ENCODE measurements at regions not wholly inside any gene's neighbourhood (a gene's known extent, or its start where the extent isn't known, plus 50 kb on each side); places are given as distances from the start of the nearest gene placed in this dataset.

DNA sequence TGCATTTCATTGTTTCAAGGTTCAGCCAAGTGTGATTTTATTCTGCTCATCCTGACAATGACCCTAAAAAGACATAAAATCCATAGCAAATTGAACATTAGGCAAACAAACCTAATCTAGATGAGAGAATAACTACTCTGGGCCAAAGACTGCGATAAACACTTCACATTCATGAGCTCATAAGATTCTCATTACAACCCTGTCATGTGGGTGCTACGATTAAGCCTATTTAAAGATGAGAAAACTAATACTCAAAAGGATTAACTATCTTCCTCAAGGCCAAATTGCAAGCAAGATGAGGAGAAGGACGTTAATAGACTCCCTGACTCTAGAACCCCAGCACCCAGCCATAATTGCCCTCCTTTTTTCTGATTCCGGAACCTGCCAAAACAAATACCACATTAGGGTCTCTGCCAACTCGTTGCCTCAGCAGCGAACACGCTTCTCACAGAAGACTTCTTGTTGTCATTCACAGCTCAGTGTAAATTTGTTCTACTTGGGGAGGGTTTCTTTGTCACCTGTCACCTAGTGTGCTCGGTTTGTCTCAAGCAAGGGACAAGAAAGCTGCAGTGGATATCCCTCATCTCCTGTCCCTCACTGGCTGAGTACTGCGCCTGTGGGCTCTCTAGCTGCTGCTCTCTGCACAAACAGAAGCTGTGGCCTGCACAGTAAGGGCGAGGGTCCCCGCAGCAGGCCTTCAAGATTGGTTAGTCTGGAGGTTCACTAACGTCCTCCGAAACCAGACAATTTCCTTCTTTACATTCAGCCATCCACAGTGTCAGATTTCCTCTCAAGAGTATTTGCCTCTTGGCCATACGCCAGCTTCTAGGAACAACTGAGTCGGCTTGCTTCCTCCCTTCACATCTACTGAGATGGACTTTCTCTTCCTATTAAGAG lies 200.0 kb upstream of the UBE2E2 start:
- Mint-ChIP-seq H3K36me3 (no peaks in the 10 kb centered on the region), H3K4me3 (no peak overlapping the region), H3K27ac (no peak overlapping the region), H3K4me1 (no peaks in the 10 kb centered on the region), H3K9me3 (no peaks in the 10 kb centered on the region)
- DNase-seq (ENCODE audit: low spot score in 2 of 2) (no peak), ATAC-seq (no peak)

DNA sequence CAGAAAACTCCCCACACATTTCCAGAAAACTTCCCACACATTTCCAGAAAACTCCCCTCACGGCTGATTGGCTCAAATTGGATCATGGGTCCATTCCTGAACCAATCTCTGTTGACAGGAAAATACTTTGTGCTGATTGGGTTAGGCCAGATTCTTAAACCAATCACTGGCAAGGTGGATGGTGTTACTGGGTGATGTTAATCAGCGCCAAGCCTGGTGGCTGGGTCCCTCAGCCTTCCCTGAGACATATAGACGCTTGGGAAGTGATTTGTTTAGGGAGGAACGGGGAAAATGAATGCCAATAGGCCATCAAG lies 199.4 kb upstream of the UBE2E2 start:
- DNase-seq (ENCODE audit: low spot score in 2 of 2) = no peak
- Mint-ChIP-seq H3K36me3 (no peaks in the 10 kb centered on the region), H3K4me1 (no peaks in the 10 kb centered on the region), H3K4me3 (no peak overlapping the region), H3K27ac (no peak overlapping the region), H3K9me3 (no peaks in the 10 kb centered on the region)
- no peak for ATAC-seq

DNA sequence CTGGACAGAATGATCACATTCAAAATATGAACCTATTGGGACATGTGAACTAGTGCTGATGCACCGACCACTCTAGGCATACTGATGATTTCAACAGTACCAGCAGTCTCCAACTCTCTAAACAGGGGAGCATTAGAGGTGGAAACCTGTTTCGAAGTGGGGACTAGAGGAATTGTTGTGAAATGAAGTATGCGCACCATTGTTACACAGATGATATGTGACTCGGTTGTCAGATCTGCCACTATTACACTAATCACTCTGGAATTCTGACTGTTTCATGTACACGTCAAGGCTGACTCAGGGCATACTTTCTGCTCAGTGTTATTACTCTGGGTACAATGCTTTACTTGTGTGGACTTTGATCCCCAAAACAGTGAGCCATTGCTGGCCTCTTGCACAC lies 198.2 kb upstream of the UBE2E2 start:
- no peak for DNase-seq (ENCODE audit: low spot score in 2 of 2)
- Mint-ChIP-seq H3K4me3 (no peak overlapping the region), H3K4me1 (no peaks in the 10 kb centered on the region), H3K9me3 (peaks cover under 1% of the 10 kb centered on the region), H3K27ac (no peak overlapping the region), H3K36me3 (no peaks in the 10 kb centered on the region)
- no peak for ATAC-seq

DNA sequence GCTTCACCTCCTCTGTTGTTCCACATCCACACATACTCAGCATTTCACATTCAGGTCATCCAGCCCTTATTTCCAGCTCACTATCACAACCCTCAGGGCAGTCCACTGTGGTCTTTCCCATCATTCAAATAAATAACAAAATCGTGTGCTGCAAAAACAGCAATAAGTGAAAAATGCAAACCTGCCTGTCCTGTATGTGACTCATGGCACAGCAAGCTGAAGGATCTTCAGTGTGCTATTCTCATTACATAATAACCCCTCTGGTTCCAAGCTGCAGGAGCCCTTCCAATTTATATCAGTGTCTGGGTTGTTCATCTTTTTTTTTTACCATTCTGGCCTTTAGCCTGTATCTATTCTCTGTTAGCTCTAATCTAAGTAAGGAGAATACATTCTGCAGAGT lies 185.3 kb upstream of the UBE2E2 start:
- ATAC-seq = no peak
- DNase-seq (ENCODE audit: low spot score in 2 of 2) = no peak
- no peak overlapping the region for H3K27ac Mint-ChIP-seq
- H3K4me3 Mint-ChIP-seq = no peak overlapping the region
- H3K4me1 Mint-ChIP-seq = no peaks in the 10 kb centered on the region
- H3K9me3 Mint-ChIP-seq = peaks cover 26% of the 10 kb centered on the region
- no peaks in the 10 kb centered on the region for H3K36me3 Mint-ChIP-seq

DNA sequence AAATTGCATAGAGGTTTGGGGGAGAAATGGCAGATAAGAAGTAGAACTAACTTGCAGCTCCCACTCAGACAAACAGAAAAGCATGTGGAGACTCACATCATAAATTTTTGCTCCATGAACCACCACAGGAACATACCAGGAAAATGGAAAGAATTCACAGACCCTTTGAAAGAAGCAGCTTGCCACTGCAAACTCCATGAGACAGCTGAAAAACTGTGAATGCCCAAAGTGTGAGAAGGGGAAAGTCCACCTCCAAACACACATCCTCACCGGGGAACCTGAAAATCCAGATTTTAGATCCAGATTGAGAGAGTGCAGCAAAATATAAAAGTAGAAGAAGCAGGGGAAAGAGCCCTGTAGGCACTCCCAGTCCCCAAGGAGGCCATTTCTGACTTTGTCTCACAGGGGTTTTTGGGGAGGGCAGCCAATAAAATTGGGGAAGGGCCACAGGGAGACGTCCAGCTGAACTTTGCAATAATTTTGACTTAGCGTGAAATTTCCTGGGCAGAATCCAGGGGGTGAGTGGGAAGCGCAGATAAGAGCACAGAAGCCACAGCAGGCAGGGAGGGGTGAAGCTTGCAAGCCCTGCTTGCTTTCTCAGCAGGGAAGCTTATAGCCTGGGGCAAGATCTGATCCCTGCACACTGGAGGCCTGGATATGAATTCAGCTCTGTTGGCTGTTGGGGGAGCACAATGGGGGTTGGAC lies 183.4 kb upstream of the UBE2E2 start:
- H3K36me3 Mint-ChIP-seq = no peaks in the 10 kb centered on the region
- no peak for ATAC-seq
- H3K9me3 Mint-ChIP-seq = peaks cover 26% of the 10 kb centered on the region

DNA sequence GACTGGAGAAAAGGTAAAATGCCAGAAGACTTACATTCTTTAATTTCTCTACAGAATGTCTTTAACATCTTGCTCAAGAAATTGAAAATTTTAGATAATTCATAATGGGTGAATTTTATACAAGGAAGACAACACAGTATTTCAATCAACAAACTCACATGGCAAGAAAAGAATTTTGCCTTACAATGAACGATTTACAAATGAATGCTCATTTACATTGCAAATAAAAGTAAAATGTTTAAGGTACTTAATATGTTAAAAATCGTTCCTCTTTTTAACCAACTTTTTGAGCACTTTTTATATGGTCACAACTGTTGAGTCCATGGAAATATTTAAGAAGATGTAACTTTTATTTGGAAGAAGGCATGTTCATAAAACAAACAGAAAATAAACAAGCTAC lies 174.8 kb upstream of the UBE2E2 start:
- ATAC-seq (no peak), DNase-seq (ENCODE audit: low spot score in 2 of 2) (no peak)
- H3K36me3 Mint-ChIP-seq = no peaks in the 10 kb centered on the region
- H3K27ac Mint-ChIP-seq = no peak overlapping the region
- H3K4me3 Mint-ChIP-seq = no peak overlapping the region
- H3K9me3 Mint-ChIP-seq = peaks cover 11% of the 10 kb centered on the region
- H3K4me1 Mint-ChIP-seq = no peaks in the 10 kb centered on the region

More for the DNA sequence above, 183.4 kb upstream of the UBE2E2 start:
- Mint-ChIP-seq H3K4me3 (no peak overlapping the region), H3K27ac (no peak overlapping the region), H3K4me1 (no peaks in the 10 kb centered on the region)
- no peak for DNase-seq (ENCODE audit: low spot score in 2 of 2)

DNA sequence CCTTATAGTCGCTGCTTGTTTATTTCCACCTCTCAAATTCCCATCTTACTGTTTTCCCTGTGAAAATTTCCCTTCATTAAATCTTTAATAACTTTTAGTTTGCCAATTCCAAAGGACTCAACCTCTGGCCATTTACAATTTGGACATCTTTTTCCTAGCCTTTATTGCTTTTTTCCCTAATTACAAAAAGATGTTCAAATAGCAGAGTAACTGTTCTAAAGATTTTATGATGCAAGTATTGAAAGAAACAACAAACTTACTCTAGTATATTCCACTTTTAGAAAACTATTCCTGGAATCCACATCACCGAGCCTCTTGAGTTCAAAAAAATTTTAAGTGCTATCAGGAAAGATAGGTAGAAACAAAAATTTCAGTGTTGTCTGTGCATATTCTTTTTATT lies 174.1 kb upstream of the UBE2E2 start:
- H3K36me3 Mint-ChIP-seq = no peaks in the 10 kb centered on the region
- DNase-seq (ENCODE audit: low spot score in 2 of 2) (no peak), ATAC-seq (no peak)
- H3K9me3 Mint-ChIP-seq = peaks cover 11% of the 10 kb centered on the region
- no peak overlapping the region for H3K4me3 Mint-ChIP-seq
- H3K27ac Mint-ChIP-seq = no peak overlapping the region
- no peaks in the 10 kb centered on the region for H3K4me1 Mint-ChIP-seq

DNA sequence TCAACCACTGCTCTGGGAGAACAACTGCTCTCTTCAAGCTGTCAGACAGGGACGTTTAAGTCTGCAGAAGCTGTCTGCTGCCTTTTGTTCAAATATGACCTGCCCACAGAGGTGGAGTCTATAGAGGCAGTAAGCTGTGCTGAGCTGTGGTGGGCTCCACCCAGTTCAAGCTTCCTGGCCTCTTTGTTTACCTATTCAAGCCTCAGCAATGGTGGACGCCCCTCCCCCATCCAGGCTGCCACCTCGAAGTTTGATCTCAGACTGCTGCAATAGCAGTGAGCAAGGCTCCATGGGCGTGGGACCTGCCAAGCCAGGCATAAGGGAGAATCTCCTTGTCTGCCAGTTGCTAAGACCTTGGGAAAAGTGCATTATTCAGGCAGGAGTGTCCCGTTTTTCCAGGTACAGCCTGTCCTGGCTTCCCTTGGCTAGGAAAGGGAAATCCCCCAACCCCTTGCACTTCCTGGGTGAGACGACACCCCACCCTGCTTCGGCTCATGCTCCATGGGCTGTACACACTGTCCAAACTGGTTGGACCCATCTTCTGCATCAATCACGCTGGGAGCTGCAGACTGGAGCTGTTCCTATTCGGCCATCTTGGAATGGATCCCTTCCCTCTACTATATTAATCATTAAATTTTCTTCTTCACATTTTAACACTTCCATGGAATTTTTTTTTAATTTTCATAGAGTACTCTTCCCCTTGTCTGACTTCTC lies 167.0 kb upstream of the UBE2E2 start:
- H3K4me3 Mint-ChIP-seq = no peak overlapping the region

DNA sequence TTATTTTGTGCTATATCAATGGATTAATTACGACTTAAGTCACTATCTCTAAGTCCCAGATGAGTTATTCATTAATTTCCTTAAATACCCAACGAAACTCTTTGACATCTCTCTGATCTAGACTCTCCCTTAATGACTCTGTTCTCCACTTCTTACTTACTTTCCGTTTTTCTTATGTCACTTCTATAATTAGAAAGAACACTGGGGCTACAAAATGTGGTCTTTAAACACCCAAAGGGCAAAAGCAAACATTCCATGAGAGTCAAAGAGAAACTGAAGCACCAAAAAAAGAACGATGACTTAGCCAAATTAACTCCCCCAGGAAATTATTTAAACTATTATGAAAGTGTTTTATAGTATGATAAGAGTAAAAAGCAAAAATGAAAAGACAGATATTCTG lies 166.4 kb upstream of the UBE2E2 start:
- Mint-ChIP-seq H3K4me3 (no peak overlapping the region), H3K9me3 (peaks cover 12% of the 10 kb centered on the region), H3K27ac (no peak overlapping the region), H3K36me3 (no peaks in the 10 kb centered on the region), H3K4me1 (no peaks in the 10 kb centered on the region)
- no peak for DNase-seq (ENCODE audit: low spot score in 2 of 2)
- no peak for ATAC-seq

More for the DNA sequence above, 167.0 kb upstream of the UBE2E2 start:
- no peaks in the 10 kb centered on the region for H3K36me3 Mint-ChIP-seq
- peaks cover 12% of the 10 kb centered on the region for H3K9me3 Mint-ChIP-seq
- H3K27ac Mint-ChIP-seq = no peak overlapping the region
- ATAC-seq (no peak), DNase-seq (ENCODE audit: low spot score in 2 of 2) (no peak)
- H3K4me1 Mint-ChIP-seq = no peaks in the 10 kb centered on the region

DNA sequence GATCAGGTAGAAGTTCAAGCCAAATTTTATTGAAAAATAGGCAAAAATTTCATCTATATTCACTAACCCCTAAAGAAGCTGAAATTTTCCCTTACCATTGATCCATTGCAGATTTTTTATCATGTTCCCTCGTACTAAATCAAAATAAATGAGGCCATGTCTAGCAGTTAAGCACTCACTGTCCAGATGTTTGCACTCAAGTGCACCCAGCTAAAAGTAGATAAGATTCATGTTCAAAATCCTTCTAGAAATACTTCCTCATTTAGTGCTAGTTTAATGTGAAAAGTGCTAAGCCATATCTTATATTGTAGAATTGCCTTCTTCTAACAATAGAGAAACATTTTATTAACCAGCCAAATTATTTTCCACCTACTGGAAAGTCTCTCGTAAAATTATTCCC lies 164.7 kb upstream of the UBE2E2 start:
- H3K27ac Mint-ChIP-seq = no peak overlapping the region
- ATAC-seq = no peak
- peaks cover 8% of the 10 kb centered on the region for H3K9me3 Mint-ChIP-seq
- DNase-seq (ENCODE audit: low spot score in 2 of 2) = no peak
- H3K4me3 Mint-ChIP-seq = no peak overlapping the region
- no peaks in the 10 kb centered on the region for H3K4me1 Mint-ChIP-seq
- H3K36me3 Mint-ChIP-seq = no peaks in the 10 kb centered on the region

DNA sequence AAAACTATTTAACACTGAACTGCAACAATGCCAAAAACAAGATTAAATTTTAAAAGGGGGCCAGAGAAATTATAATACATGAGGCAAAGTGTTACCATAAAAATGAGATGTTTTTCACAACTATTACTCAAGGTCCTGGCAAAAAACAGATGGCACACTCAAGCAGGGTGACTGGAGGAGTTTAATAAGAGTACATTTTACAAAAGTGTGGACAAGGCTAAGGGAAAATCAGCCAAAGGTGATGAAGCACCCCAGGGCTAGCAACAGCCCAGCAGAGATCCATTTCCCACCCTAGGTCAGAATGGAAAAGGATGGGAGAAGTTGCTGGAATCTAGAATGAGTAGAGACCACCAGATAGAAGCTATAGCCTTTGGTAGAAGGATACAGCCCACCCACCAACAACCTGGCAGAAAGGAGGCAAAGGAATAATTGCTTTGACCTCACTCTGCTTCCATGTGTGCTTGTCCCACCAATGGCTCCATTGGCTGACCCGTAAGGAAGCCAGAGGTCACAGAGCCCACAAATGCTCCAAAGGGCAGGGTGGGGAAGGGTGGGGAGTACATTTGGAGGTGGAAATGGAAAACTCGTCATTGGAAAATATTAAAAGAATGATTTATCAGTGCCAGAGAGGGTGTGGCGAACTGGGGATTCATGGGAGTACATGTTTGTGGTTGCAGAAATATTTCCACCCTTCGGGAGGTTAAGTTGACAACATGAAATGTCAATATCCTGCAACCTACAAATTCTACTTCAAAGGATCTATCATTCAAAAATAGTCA lies 161.0 kb upstream of the UBE2E2 start:
- no peak overlapping the region for H3K4me3 Mint-ChIP-seq
- ATAC-seq (no peak), DNase-seq (ENCODE audit: low spot score in 2 of 2) (no peak)
- H3K27ac Mint-ChIP-seq = no peak overlapping the region
- H3K36me3 Mint-ChIP-seq = no peaks in the 10 kb centered on the region
- H3K9me3 Mint-ChIP-seq = peaks cover 8% of the 10 kb centered on the region
- H3K4me1 Mint-ChIP-seq = no peaks in the 10 kb centered on the region

DNA sequence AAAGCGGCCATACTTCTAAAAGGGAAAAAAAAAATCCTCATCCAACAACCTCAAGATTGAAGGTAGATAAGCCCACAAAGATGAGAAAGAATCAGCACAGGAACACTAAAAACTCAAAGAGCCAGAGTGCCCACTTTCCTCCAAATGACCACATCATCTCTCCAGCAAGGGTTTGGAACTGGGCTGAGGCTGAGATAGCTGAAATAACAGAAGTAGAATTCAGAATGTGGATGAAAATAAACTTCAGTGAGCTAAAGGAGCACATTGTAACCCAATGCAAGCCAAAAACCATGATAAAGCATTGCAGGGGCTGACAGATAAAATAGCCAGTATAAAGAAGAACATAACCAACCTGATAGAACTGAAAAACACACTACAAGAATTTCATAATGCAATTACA lies 158.7 kb upstream of the UBE2E2 start:
- no peak overlapping the region for H3K4me3 Mint-ChIP-seq
- ATAC-seq = no peak
- no peaks in the 10 kb centered on the region for H3K4me1 Mint-ChIP-seq
- H3K36me3 Mint-ChIP-seq = no peaks in the 10 kb centered on the region
- no peak overlapping the region for H3K27ac Mint-ChIP-seq
- peaks cover 13% of the 10 kb centered on the region for H3K9me3 Mint-ChIP-seq
- no peak for DNase-seq (ENCODE audit: low spot score in 2 of 2)

DNA sequence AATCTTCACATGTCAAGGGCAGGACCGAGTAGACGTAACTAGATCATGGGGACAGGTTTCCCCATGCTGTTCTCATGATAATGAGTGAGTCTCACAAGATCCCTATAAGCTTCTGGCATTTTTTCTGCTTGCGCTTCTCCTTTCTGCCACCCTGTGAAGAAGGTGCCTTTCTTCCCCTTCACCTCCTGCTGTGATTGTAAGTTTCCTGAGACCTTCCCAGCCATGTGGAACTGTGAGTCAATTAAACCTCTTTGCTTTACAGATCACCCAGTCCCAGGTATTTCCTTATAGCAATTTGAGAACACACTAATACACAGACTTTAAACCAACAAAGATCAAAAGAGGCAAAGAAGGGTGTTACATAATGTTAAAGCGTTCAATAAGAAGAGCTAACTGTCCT lies 156.6 kb upstream of the UBE2E2 start:
- ATAC-seq = no peak
- Mint-ChIP-seq H3K4me3 (no peak overlapping the region), H3K4me1 (no peaks in the 10 kb centered on the region), H3K9me3 (peaks cover 19% of the 10 kb centered on the region), H3K27ac (no peak overlapping the region), H3K36me3 (no peaks in the 10 kb centered on the region)
- DNase-seq (ENCODE audit: low spot score in 2 of 2) = no peak

DNA sequence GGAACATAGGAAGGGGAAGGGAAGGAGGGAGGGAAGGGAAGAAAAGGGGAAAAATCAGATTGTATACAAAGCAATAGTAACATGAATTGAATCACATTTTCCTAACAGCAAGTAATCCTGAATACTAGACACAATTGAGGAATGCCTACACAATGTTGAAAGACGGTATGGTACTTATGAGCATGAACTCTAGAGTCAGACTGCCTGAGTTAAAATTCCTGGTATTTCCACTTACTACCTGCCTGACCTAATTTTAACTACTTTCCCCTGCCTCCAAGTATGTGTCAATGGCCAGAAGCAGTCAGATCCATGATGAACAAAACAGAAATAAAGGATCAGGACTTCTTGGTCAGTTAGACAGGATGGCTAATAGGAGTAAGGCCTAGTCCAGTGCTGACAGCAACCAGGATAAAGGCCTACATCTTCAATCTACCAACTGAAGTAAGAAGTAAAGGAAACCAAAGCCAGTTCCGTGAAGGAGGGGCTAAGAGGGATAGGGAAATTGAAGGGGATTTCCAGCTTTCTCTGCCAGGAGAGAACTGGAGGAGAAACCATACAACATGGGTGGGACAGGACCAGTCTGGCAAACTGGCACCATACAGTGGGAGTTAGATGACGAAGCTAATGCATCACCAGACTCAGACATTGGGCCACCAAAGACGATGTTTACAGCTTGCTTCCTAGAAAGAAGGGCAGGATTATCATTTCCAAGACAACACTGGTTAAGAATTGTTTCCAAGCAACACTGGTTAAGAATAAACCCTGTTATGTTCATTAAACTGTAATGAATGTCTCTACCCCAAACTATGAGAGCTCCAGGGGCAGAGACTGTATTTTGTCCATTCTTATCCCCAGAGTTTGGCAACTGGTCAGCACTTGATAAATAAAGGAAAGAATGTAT lies 151.6 kb upstream of the UBE2E2 start:
- Mint-ChIP-seq H3K4me3 (no peak overlapping the region), H3K27ac (no peak overlapping the region), H3K4me1 (no peaks in the 10 kb centered on the region), H3K36me3 (no peaks in the 10 kb centered on the region), H3K9me3 (peaks cover 14% of the 10 kb centered on the region)
- no peak for DNase-seq (ENCODE audit: low spot score in 2 of 2)
- ATAC-seq = no peak
